ENCODE measurements at regions not wholly inside any gene's neighbourhood (a gene's known extent, or its start where the extent isn't known, plus 50 kb on each side); places are given as distances from the start of the nearest gene placed in this dataset.

DNA sequence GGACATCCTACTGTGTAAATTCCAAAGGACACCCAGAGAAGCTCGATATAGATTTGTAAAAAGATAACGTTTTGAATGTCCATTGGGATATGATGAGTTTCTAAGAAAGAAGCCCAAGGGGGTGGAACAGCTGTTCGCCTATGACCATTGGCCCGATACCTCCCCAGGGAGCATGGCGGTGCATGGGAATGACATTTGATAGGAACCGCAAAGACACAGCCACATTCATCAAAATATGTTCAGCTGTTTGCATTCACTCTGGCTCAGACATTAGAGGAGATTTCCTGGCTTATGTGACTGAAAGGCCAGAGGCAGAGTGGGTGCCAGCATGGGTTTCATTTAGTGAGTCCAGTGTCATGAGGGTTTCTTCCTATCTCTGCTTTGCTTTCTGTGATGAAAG lies 56.0 kb upstream of the BAIAP2L1 start:
- Histone ChIP-seq H3K36me3 (replicated peaks in 1 of 2; ENCODE audit: control insufficient read depth in 1 of 2, insufficient read depth in 2 of 2, low read length in 2 of 2) (no peaks in the 10 kb centered on the region), H4K20me1 (ENCODE audit: insufficient read depth, low read length) (no peaks in the 10 kb centered on the region), H3K4me3 (replicated peaks in 1 of 3; ENCODE audit: low read depth in 2 of 3, low read length in 3 of 3) (no peak overlapping the region), H3K4me1 (ENCODE audit: control insufficient read depth in 1 of 2, insufficient read depth in 2 of 2, low read length in 2 of 2) (no peaks in the 10 kb centered on the region), H3K9me3 (replicated peaks in 1 of 2; ENCODE audit: control insufficient read depth in 1 of 2, insufficient read depth in 1 of 2, low read length in 2 of 2) (peaks cover 8 to 15% of the 10 kb centered on the region in 2 donors), H3K79me2 (ENCODE audit: insufficient read depth, low read length) (no peaks in the 10 kb centered on the region), H3K9ac (ENCODE audit: insufficient read depth, low read length, poor library complexity, severe bottlenecking) (no peak overlapping the region), H3K27ac (ENCODE audit: low read depth in 1 of 2, low read length in 2 of 2) (no peak overlapping the region), H3K4me2 (replicated peaks; ENCODE audit: extremely low read depth, low read length, poor library complexity, severe bottlenecking) (no peak overlapping the region), H2AFZ (ENCODE audit: insufficient read depth, low read depth, low read length, poor library complexity, severe bottlenecking) (no peak overlapping the region), H3K27me3 (ENCODE audit: control insufficient read depth in 2 of 2, insufficient read depth in 2 of 2, low read length in 2 of 2) (no peaks in the 10 kb centered on the region)
- no peak for DNase-seq
- no peak overlapping the region for H3K27ac Mint-ChIP-seq
- peaks cover 2 to 17% (median 15%) of the 10 kb centered on the region in 7 donors for H3K9me3 Mint-ChIP-seq
- TF ChIP-seq, protein P1, sequence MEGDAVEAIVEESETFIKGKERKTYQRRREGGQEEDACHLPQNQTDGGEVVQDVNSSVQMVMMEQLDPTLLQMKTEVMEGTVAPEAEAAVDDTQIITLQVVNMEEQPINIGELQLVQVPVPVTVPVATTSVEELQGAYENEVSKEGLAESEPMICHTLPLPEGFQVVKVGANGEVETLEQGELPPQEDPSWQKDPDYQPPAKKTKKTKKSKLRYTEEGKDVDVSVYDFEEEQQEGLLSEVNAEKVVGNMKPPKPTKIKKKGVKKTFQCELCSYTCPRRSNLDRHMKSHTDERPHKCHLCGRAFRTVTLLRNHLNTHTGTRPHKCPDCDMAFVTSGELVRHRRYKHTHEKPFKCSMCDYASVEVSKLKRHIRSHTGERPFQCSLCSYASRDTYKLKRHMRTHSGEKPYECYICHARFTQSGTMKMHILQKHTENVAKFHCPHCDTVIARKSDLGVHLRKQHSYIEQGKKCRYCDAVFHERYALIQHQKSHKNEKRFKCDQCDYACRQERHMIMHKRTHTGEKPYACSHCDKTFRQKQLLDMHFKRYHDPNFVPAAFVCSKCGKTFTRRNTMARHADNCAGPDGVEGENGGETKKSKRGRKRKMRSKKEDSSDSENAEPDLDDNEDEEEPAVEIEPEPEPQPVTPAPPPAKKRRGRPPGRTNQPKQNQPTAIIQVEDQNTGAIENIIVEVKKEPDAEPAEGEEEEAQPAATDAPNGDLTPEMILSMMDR (IDR thresholded peaks at IDR 0.05): no peak
- intact Hi-C loops (cut with micrococcal nuclease): no loop called here
- no peaks in the 10 kb centered on the region for H3K36me3 Mint-ChIP-seq
- 100% methylated on average over 1 of the region's 6 CpGs for WGBS (ENCODE audit: insufficient coverage)
- H3K4me1 Mint-ChIP-seq: no peaks in the 10 kb centered on the region
- no peak overlapping the region for H3K4me3 Mint-ChIP-seq
- peaks cover 0 to 3% (median 2%) of the 10 kb centered on the region in 3 donors for H3K27me3 Mint-ChIP-seq (ENCODE audit: low read depth in 3 of 3)

GRCh38 chr7:98452791-98453190 lies 51.9 kb upstream of the BAIAP2L1 start:
- H3K9me3 Mint-ChIP-seq: peaks cover 2 to 22% (median 17%) of the 10 kb centered on the region in 7 donors
- no peaks in the 10 kb centered on the region for H3K4me1 ChIP-seq (ENCODE audit: control insufficient read depth in 1 of 2, insufficient read depth in 2 of 2, low read length in 2 of 2)
- TF ChIP-seq, protein P1 (IDR thresholded peaks at IDR 0.05): no peak
- no peaks in the 10 kb centered on the region for H3K4me1 Mint-ChIP-seq
- no peak overlapping the region for H3K27ac ChIP-seq (ENCODE audit: low read depth in 1 of 2, low read length in 2 of 2)
- H3K79me2 ChIP-seq (ENCODE audit: insufficient read depth, low read length): no peaks in the 10 kb centered on the region
- no peak overlapping the region for H3K4me3 Mint-ChIP-seq
- intact Hi-C loops (cut with micrococcal nuclease): no loop called here
- no peak overlapping the region for H3K4me2 ChIP-seq (replicated peaks; ENCODE audit: extremely low read depth, low read length, poor library complexity, severe bottlenecking)
- H3K9me3 ChIP-seq (replicated peaks in 1 of 2; ENCODE audit: control insufficient read depth in 1 of 2, insufficient read depth in 1 of 2, low read length in 2 of 2): peaks cover 8 to 18% of the 10 kb centered on the region in 2 donors
- DNase-seq: no peak
- no peak overlapping the region for H3K4me3 ChIP-seq (replicated peaks in 1 of 3; ENCODE audit: low read depth in 2 of 3, low read length in 3 of 3)
- no peaks in the 10 kb centered on the region for H3K36me3 Mint-ChIP-seq
- H4K20me1 ChIP-seq (ENCODE audit: insufficient read depth, low read length): no peaks in the 10 kb centered on the region
- H3K27ac Mint-ChIP-seq: no peak overlapping the region
- H3K36me3 ChIP-seq (replicated peaks in 1 of 2; ENCODE audit: control insufficient read depth in 1 of 2, insufficient read depth in 2 of 2, low read length in 2 of 2): no peaks in the 10 kb centered on the region
- no peak overlapping the region for H3K9ac ChIP-seq (ENCODE audit: insufficient read depth, low read length, poor library complexity, severe bottlenecking)
- H3K27me3 Mint-ChIP-seq (ENCODE audit: low read depth in 3 of 3): peaks cover 1 to 8% (median 3%) of the 10 kb centered on the region in 3 donors
- H2AFZ ChIP-seq (ENCODE audit: insufficient read depth, low read depth, low read length, poor library complexity, severe bottlenecking): no peak overlapping the region
- 98% methylated on average over 6 of the region's 9 CpGs for WGBS (ENCODE audit: insufficient coverage)
- no peaks in the 10 kb centered on the region for H3K27me3 ChIP-seq (ENCODE audit: control insufficient read depth in 2 of 2, insufficient read depth in 2 of 2, low read length in 2 of 2)
